GM23338 (cell line): ENCODE measurements at regions not wholly inside any gene's neighbourhood (a gene's known extent, or its start where the extent isn't known, plus 50 kb on each side); places are given as distances from the start of the nearest gene placed in this dataset.

Experiments used
- CTCF ChIP-seq, 2 experiments: fragments of 200-600 bp in 1 of 2; sonication (generic) in 1 of 2; conservative IDR thresholded peaks; 2 replicates each; pipeline versions ENCODE4 v1.5.1 to v1.6.1; 2016 to 2017; ENCODE audit warnings: antibody characterized with exemption in 2 of 2, low read depth in 2 of 2, mild to moderate bottlenecking in 2 of 2, moderate library complexity in 1 of 2
- ETS1 ChIP-seq: IDR thresholded peaks from 2 replicates; pipeline ENCODE4 v1.6.1; 2016; ENCODE audit warnings: antibody characterized with exemption
- EZH2 ChIP-seq: fragments of 200-600 bp; sonication (generic); IDR thresholded peaks from one replicate; pipeline ENCODE4 v1.8.0; 2017; ENCODE audit warnings: antibody characterized with exemption, mild to moderate bottlenecking, low read depth; ENCODE audit not compliant: unreplicated experiment
- NANOG ChIP-seq: IDR thresholded peaks from 2 replicates; pipeline ENCODE4 v1.6.1; 2016; ENCODE audit warnings: antibody characterized with exemption, borderline replicate concordance
- POLR2AphosphoS5 ChIP-seq: IDR thresholded peaks from 2 replicates; pipeline ENCODE4 v1.6.1; 2016; ENCODE audit warnings: antibody characterized with exemption, low read depth
- ZNF331 ChIP-seq: fragments of 250-450 bp; sonication (Bioruptor Pico); IDR thresholded peaks from 2 replicates; pipeline ENCODE4 v1.5.0; 2020; ENCODE audit warnings: low read depth, mild to moderate bottlenecking, moderate library complexity
- TF ChIP-seq, protein P1 (sequence below): IDR thresholded peaks from one replicate; pipeline ENCODE4 v1.6.1; 2018; ENCODE audit warnings: antibody characterized with exemption; ENCODE audit not compliant: unreplicated experiment

DNA sequence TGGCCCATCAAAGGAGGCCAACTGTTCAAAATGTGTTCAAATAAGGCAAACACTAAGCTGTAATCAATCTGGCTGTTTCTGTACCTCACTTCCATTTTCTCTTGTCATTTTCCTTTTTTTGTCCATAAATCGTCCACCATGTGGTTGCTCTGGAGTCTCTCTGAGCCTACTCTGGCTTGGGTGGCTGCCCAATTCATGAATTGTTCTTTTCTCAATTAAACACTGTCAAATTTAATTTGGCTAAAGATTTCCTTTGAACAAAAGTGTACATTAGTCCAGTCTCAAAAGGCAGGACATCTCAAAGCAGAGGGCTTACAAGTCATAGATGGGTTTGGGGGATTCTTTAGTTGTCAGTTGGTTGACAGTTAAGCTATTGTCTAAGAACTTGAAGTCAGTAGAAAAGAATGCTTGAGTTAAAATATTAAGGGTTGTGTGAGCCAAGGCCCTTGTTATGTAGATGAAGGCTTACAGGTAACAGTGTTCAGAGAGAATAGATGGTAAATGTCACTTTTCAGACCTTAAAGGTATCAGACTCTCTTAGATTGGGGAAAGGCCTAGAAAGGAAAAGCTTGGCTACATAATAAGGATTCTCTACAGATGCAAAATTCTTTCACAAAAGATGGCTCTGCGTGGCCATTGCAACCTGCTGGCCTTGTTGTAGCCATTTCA is 831.2 kb upstream of the CDH2 start:
- TF ChIP-seq CTCF (conservative IDR thresholded peaks at IDR 0.05; ENCODE audit: low read depth in 2 of 2) (no peak), EZH2 (no peak), POLR2AphosphoS5 (no peak), ZNF331 (CRISPR knock-in tag) (no peak), ETS1 (no peak), NANOG (no peak)
- TF ChIP-seq, protein P1, sequence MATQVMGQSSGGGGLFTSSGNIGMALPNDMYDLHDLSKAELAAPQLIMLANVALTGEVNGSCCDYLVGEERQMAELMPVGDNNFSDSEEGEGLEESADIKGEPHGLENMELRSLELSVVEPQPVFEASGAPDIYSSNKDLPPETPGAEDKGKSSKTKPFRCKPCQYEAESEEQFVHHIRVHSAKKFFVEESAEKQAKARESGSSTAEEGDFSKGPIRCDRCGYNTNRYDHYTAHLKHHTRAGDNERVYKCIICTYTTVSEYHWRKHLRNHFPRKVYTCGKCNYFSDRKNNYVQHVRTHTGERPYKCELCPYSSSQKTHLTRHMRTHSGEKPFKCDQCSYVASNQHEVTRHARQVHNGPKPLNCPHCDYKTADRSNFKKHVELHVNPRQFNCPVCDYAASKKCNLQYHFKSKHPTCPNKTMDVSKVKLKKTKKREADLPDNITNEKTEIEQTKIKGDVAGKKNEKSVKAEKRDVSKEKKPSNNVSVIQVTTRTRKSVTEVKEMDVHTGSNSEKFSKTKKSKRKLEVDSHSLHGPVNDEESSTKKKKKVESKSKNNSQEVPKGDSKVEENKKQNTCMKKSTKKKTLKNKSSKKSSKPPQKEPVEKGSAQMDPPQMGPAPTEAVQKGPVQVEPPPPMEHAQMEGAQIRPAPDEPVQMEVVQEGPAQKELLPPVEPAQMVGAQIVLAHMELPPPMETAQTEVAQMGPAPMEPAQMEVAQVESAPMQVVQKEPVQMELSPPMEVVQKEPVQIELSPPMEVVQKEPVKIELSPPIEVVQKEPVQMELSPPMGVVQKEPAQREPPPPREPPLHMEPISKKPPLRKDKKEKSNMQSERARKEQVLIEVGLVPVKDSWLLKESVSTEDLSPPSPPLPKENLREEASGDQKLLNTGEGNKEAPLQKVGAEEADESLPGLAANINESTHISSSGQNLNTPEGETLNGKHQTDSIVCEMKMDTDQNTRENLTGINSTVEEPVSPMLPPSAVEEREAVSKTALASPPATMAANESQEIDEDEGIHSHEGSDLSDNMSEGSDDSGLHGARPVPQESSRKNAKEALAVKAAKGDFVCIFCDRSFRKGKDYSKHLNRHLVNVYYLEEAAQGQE: no peak
